ENCODE measurements at regions not wholly inside any gene's neighbourhood (a gene's known extent, or its start where the extent isn't known, plus 50 kb on each side); places are given as distances from the start of the nearest gene placed in this dataset.

DNA sequence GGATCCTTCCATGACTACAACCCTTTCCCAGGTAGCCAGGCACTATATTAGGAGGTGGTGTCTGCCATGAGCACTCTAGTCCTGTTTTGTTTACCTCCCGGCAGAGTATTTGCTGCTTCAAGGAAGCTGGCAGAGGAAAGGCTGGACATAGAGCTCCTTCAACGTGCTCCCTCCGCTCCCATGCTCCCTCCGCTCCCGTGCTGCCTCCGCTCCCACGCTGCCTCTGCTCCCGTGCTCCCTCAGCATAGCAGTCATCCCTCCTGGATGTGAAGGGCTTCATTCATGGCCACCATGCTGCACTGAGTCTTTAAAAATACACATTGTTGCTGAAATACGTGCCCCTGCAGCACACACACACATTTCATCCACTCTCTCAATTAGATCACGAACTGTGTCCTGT lies 181.9 kb upstream of the MYT1L start:
- Histone ChIP-seq H3K9ac (ENCODE audit: low read depth in 1 of 2, low read length in 2 of 2) (no peak overlapping the region), H3K9me3 (ENCODE audit: control insufficient read depth in 4 of 4, low read length in 3 of 4) (no peaks in the 10 kb centered on the region), H3K4me3 (ENCODE audit: low read depth in 1 of 3, low read length in 3 of 3) (no peak overlapping the region), H3K36me3 (ENCODE audit: control insufficient read depth in 4 of 4, insufficient read depth in 3 of 4, low read depth in 1 of 4, low read length in 3 of 4) (no peaks in the 10 kb centered on the region), H3K4me1 (ENCODE audit: control insufficient read depth in 4 of 4, insufficient read depth in 4 of 4, low read length in 3 of 4) (no peaks in the 10 kb centered on the region), H3K27ac (ENCODE audit: low read depth in 1 of 2, low read length in 2 of 2) (no peak overlapping the region), H3K27me3 (ENCODE audit: control insufficient read depth in 4 of 4, insufficient read depth in 4 of 4, low read length in 3 of 4) (peaks cover 0 to 2% (median 0%) of the 10 kb centered on the region in 4 donors)
- DNase-seq (ENCODE audit: low spot score): no peak
- WGBS: 79% methylated on average over 10 of the region's 10 CpGs
- no peak for TF ChIP-seq RAD21 (IDR thresholded peaks at IDR 0.05)
- TF ChIP-seq JUND (IDR thresholded peaks at IDR 0.05): no peak
- TF ChIP-seq FOXA2 (IDR thresholded peaks at IDR 0.05): no peak
- TF ChIP-seq GABPA (IDR thresholded peaks at IDR 0.05 in 1 of 2, conservative IDR thresholded peaks at IDR 0.05 in 1 of 2): no peak
- no peak for TF ChIP-seq FOXA1 (IDR thresholded peaks at IDR 0.05)
- TF ChIP-seq, protein P1, sequence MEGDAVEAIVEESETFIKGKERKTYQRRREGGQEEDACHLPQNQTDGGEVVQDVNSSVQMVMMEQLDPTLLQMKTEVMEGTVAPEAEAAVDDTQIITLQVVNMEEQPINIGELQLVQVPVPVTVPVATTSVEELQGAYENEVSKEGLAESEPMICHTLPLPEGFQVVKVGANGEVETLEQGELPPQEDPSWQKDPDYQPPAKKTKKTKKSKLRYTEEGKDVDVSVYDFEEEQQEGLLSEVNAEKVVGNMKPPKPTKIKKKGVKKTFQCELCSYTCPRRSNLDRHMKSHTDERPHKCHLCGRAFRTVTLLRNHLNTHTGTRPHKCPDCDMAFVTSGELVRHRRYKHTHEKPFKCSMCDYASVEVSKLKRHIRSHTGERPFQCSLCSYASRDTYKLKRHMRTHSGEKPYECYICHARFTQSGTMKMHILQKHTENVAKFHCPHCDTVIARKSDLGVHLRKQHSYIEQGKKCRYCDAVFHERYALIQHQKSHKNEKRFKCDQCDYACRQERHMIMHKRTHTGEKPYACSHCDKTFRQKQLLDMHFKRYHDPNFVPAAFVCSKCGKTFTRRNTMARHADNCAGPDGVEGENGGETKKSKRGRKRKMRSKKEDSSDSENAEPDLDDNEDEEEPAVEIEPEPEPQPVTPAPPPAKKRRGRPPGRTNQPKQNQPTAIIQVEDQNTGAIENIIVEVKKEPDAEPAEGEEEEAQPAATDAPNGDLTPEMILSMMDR (IDR thresholded peaks at IDR 0.05; ENCODE audit: low read depth, low read length, missing input control): no peak
- TF ChIP-seq TAF1 (conservative IDR thresholded peaks at IDR 0.05): no peak
- no peak for TF ChIP-seq NR2F2 (IDR thresholded peaks at IDR 0.05)
- TF ChIP-seq, protein P2, sequence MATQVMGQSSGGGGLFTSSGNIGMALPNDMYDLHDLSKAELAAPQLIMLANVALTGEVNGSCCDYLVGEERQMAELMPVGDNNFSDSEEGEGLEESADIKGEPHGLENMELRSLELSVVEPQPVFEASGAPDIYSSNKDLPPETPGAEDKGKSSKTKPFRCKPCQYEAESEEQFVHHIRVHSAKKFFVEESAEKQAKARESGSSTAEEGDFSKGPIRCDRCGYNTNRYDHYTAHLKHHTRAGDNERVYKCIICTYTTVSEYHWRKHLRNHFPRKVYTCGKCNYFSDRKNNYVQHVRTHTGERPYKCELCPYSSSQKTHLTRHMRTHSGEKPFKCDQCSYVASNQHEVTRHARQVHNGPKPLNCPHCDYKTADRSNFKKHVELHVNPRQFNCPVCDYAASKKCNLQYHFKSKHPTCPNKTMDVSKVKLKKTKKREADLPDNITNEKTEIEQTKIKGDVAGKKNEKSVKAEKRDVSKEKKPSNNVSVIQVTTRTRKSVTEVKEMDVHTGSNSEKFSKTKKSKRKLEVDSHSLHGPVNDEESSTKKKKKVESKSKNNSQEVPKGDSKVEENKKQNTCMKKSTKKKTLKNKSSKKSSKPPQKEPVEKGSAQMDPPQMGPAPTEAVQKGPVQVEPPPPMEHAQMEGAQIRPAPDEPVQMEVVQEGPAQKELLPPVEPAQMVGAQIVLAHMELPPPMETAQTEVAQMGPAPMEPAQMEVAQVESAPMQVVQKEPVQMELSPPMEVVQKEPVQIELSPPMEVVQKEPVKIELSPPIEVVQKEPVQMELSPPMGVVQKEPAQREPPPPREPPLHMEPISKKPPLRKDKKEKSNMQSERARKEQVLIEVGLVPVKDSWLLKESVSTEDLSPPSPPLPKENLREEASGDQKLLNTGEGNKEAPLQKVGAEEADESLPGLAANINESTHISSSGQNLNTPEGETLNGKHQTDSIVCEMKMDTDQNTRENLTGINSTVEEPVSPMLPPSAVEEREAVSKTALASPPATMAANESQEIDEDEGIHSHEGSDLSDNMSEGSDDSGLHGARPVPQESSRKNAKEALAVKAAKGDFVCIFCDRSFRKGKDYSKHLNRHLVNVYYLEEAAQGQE (IDR thresholded peaks at IDR 0.05): no peak
- TF ChIP-seq, protein P3, sequence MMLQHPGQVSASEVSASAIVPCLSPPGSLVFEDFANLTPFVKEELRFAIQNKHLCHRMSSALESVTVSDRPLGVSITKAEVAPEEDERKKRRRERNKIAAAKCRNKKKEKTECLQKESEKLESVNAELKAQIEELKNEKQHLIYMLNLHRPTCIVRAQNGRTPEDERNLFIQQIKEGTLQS (IDR thresholded peaks at IDR 0.05): no peak
- no peak for TF ChIP-seq EGR1 (IDR thresholded peaks at IDR 0.05; ENCODE audit: low read depth in 2 of 2)
- no peak for TF ChIP-seq YY1 (IDR thresholded peaks at IDR 0.05)
- no peak for TF ChIP-seq HNF4A (conservative IDR thresholded peaks at IDR 0.05)
- no peak for TF ChIP-seq SP1 (IDR thresholded peaks at IDR 0.05)
- TF ChIP-seq HNF4G (IDR thresholded peaks at IDR 0.05): no peak

DNA sequence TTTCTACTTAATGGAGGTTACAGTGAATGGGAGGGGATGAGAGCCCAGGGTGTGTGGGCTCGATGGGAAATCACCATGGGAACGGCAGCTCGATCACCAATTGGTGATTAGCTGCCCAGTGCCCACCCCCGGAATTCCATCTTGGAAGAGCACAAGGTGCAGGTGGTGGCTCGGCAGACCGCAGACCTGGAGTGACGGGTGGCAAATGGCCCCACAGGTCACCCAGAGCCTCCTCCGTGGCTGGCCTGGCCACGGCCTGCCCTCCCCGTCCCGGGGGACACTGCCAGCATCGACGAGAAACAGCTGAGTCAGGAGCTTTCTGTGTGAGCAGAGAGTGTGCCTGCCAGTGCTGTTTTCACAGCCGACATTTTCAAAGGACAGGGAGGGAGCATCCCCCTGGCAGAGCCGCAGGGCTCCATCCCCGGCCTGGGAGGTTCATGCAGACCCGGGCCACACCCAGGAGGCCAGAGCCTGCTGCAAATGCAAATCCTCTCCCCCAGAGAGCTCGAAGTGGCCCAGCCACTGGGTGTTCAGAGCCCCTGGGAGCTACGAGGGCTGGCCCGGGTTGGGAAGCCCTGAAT lies 176.4 kb upstream of the MYT1L start:
- TF ChIP-seq FOXA2 (IDR thresholded peaks at IDR 0.05) (no peak), HNF4A (conservative IDR thresholded peaks at IDR 0.05) (no peak)
- TF ChIP-seq, protein P4, sequence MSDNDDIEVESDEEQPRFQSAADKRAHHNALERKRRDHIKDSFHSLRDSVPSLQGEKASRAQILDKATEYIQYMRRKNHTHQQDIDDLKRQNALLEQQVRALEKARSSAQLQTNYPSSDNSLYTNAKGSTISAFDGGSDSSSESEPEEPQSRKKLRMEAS (IDR thresholded peaks at IDR 0.05): no peak
- no peak for DNase-seq (ENCODE audit: low spot score)
- peaks cover 0 to 2% (median 0%) of the 10 kb centered on the region in 4 donors for H3K27me3 ChIP-seq (ENCODE audit: control insufficient read depth in 4 of 4, insufficient read depth in 4 of 4, low read length in 3 of 4)
- H3K36me3 ChIP-seq (ENCODE audit: control insufficient read depth in 4 of 4, insufficient read depth in 3 of 4, low read depth in 1 of 4, low read length in 3 of 4): no peaks in the 10 kb centered on the region
- H3K9me3 ChIP-seq (ENCODE audit: control insufficient read depth in 4 of 4, low read length in 3 of 4): peaks cover 0 to 5% (median 3%) of the 10 kb centered on the region in 4 donors
- 76% methylated on average over 20 of the region's 20 CpGs for WGBS
- H3K9ac ChIP-seq (ENCODE audit: low read depth in 1 of 2, low read length in 2 of 2): no peak overlapping the region
- H3K27ac ChIP-seq (ENCODE audit: low read depth in 1 of 2, low read length in 2 of 2): no peak overlapping the region
- H3K4me3 ChIP-seq (ENCODE audit: low read depth in 1 of 3, low read length in 3 of 3): no peak overlapping the region
- no peaks in the 10 kb centered on the region for H3K4me1 ChIP-seq (ENCODE audit: control insufficient read depth in 4 of 4, insufficient read depth in 4 of 4, low read length in 3 of 4)

All from liver (tissue), 8 donors.